ENCODE measurements at regions not wholly inside any gene's neighbourhood (a gene's known extent, or its start where the extent isn't known, plus 50 kb on each side); places are given as distances from the start of the nearest gene placed in this dataset.

DNA sequence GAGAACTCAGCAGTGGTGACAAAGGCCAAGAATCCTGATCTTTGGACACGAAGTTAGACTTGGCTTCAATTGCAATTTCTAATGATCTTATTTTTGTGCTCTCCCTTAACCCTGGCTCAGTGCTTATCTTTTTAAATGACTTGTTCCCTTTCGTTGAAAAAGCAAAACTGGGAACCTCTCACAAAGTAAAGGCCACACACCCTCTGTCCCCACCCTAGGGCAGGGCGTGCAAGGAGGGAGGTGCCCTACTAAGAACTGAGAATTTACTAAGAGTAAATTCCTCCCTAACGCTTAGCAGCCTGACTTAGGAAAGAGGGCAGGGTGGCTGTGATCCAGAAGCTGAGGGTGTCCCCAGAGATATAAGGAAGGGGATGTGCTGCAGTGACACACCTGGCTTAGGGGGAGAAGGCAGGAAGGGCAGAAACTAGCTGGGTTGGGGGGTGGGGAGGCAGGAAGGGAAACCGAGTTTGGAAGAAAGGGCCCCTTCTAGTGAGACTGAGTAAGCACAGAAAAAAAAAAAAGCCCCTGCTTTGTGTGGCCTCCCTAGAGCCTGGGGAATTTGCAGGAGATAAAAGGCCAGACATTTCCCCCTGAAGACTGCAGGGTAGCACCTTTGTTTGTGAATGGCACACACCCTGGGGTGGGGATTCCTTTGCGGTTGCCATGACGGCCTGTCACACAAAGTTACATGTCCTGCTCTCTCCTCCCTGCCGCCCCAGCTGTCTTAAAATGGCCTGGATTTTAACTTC, 435.1 kb downstream of the EFNB2 start:
- no peak for DNase-seq (ENCODE audit: low spot score in 2 of 2)
- TF ChIP-seq, protein P1, sequence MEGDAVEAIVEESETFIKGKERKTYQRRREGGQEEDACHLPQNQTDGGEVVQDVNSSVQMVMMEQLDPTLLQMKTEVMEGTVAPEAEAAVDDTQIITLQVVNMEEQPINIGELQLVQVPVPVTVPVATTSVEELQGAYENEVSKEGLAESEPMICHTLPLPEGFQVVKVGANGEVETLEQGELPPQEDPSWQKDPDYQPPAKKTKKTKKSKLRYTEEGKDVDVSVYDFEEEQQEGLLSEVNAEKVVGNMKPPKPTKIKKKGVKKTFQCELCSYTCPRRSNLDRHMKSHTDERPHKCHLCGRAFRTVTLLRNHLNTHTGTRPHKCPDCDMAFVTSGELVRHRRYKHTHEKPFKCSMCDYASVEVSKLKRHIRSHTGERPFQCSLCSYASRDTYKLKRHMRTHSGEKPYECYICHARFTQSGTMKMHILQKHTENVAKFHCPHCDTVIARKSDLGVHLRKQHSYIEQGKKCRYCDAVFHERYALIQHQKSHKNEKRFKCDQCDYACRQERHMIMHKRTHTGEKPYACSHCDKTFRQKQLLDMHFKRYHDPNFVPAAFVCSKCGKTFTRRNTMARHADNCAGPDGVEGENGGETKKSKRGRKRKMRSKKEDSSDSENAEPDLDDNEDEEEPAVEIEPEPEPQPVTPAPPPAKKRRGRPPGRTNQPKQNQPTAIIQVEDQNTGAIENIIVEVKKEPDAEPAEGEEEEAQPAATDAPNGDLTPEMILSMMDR (IDR thresholded peaks at IDR 0.05), result no peak
- TF ChIP-seq POLR2A (IDR thresholded peaks at IDR 0.05), result no peak
- intact Hi-C loops (cut with DNase I; ENCODE audit: low total_unique reads), result no loop called here
- WGBS, 2 donors, result 48 to 61% methylated on average over 8 of the region's 8 CpGs
- H3K4me3 ChIP-seq (ENCODE audit: low read depth, poor library complexity, severe bottlenecking), result no peak overlapping the region

DNA sequence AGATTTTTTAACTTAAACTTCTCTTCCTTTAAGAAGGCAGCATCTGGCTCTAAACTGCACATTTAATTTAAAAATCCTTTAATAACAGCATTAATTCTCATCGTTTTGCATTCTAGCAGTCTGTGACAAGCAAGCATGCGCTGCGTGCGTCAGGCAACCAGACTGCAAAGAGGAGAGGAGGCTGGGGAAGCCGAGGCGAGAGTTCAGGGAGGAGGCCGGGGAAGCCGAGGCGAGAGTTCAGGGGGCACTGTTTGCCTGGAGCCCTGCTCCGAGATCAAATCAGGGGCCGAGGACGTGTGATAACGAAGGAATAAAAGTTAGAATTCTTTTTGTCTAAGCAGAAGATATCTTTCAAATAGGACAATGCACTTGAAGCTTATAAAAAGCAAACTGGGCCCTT, 435.7 kb downstream of the EFNB2 start:
- H3K4me3 ChIP-seq (ENCODE audit: low read depth, poor library complexity, severe bottlenecking), result no peak overlapping the region
- intact Hi-C loops (cut with DNase I; ENCODE audit: low total_unique reads), result no loop called here
- DNase-seq (ENCODE audit: low spot score in 2 of 2), result no peak
- TF ChIP-seq, protein P1 (IDR thresholded peaks at IDR 0.05), result no peak
- no peak for TF ChIP-seq POLR2A (IDR thresholded peaks at IDR 0.05)
- 90 to 92% methylated on average over 13 of the region's 13 CpGs for WGBS, 2 donors

DNA sequence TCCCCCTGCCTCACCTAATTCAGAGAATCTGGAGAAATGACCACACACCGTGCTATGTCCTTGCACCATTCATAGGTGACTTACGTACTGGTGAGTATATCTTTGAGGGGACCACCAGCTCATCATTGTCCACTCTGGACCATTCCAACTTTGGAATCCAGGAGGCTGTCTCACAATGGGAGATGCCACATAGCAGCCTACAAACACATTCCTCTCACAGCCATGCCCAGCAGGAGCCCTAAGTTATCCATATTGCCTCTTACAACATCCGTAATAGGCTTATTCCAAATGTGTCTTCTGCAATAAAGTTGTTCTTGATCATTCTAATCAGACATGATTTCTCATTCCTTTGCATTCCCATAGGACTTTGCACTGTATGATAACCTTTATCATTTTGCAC, 436.7 kb downstream of the EFNB2 start:
- no peak for DNase-seq (ENCODE audit: low spot score in 2 of 2)
- TF ChIP-seq, protein P1 (IDR thresholded peaks at IDR 0.05), result no peak
- no peak for TF ChIP-seq POLR2A (IDR thresholded peaks at IDR 0.05)
- 95 to 96% methylated on average over 3 of the region's 3 CpGs for WGBS, 2 donors
- intact Hi-C loops (cut with DNase I; ENCODE audit: low total_unique reads), result no loop called here
- H3K4me3 ChIP-seq (ENCODE audit: low read depth, poor library complexity, severe bottlenecking), result no peak overlapping the region

DNA sequence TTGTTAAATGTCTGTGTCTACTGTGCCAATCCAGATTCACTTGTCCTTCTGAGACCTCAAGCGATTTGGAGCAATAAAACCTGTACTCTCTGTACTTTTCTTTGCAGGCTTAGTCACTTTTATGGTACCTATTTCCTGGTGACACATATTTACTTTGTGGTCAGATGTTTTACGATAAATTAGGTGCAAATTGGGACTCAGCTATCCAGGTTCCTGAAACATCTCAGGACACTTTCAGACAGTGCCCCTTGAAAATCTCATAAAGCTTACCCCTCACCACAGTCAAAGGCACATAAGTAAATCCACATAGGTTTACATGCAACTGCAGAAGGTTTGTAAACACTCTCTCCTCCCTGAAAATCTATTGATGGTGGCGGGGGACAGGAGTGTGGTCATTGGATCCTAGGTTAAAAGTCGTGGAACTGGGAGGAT, 438.8 kb downstream of the EFNB2 start:
- WGBS, 2 donors, result 85 to 86% methylated on average over 4 of the region's 4 CpGs
- no peak for TF ChIP-seq POLR2A (IDR thresholded peaks at IDR 0.05)
- TF ChIP-seq, protein P1 (IDR thresholded peaks at IDR 0.05), result no peak
- H3K4me3 ChIP-seq (ENCODE audit: low read depth, poor library complexity, severe bottlenecking), result no peak overlapping the region
- intact Hi-C loops (cut with DNase I; ENCODE audit: low total_unique reads), result no loop called here
- no peak for DNase-seq (ENCODE audit: low spot score in 2 of 2)

DNA sequence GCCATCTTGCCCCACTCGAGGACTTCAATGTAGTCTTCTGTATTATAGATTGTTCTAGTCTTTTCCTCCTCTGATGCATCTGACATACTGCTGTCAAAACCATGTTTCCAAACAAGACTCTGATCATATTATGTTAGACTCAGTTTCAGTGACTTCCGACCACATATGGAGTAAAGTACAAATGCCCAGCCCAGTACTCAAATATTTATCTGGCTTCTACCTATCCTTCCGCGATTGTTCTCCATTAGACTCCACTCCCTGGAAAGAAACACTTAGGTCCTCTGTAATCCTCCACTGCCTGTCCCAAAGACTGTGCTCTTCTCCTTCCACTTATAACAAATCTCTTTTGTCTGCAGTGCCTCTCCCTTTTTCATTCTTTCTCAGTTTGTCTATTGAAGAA, 439.5 kb downstream of the EFNB2 start:
- intact Hi-C loops (cut with DNase I; ENCODE audit: low total_unique reads), result no loop called here
- TF ChIP-seq, protein P1 (IDR thresholded peaks at IDR 0.05), result no peak
- no peak for TF ChIP-seq POLR2A (IDR thresholded peaks at IDR 0.05)
- H3K4me3 ChIP-seq (ENCODE audit: low read depth, poor library complexity, severe bottlenecking), result no peak overlapping the region
- no peak for DNase-seq (ENCODE audit: low spot score in 2 of 2)
- 93 to 96% methylated on average over 4 of the region's 4 CpGs for WGBS, 2 donors

DNA sequence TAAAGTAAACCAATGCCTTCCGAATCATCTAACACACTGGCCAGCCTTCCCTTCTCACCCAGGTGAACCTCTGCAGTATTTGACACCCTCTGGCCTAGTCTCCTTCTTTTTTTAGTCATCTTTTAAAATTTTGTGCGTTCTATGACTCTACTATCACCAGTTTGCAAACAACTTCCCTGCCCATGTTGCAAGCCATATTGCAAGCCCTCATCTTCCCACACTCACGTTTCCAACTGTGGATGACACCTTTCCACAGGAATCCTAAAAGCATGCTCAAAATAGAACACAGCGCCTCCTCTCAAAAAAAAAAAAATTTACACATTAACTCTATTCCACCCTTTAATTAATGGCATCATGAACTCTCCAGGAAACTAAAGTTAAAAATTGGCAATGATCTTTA, 440.1 kb downstream of the EFNB2 start:
- TF ChIP-seq POLR2A (IDR thresholded peaks at IDR 0.05), result no peak
- TF ChIP-seq, protein P1 (IDR thresholded peaks at IDR 0.05), result no peak
- WGBS, 2 donors, result 88 to 89% methylated on average over 4 of the region's 4 CpGs
- DNase-seq (ENCODE audit: low spot score in 2 of 2), result no peak
- H3K4me3 ChIP-seq (ENCODE audit: low read depth, poor library complexity, severe bottlenecking), result no peak overlapping the region
- intact Hi-C loops (cut with DNase I; ENCODE audit: low total_unique reads), result no loop called here

Measured in lower leg skin (tissue), 4 donors.